ENCODE measurements at regions not wholly inside any gene's neighbourhood (a gene's known extent, or its start where the extent isn't known, plus 50 kb on each side); places are given as distances from the start of the nearest gene placed in this dataset.
A peak's percentile ranks its signal among the peaks of the same experiment; 100 is the strongest.

DNA sequence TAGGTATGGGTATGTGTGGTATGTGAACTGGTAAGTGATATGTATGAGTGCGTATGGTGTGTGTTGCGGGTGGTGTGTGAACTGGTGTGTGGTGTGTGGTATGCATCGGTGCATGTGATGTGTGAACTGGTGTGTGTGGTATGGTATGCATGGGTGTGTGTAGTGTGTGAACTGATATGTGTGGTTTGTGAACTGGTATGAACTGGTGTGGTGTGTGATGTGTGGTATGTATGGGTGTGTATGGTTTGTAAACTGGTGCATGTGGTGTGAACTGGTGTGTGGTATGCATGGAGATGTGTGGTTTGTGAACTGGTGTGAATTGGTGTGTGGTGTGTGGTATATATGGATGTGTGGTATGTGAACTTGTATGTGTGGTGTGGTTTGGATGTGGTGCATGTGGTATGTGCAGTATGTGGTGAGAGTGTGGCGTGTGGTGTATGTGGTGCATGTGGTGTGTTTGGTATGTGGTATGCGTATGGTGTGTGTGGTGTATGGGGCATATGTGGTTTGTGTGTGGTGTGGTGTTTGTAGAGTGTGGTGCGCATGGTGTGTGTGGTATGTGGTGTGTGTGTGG, 208.9 kb upstream of the TNP1 start:
- no peak for DNase-seq (ENCODE audit: low read depth, low spot score)

GRCh38 chr2:217067787-217068186, 207.9 kb upstream of the TNP1 start:
- DNase-seq (ENCODE audit: low read depth, low spot score), result no peak

GRCh38 chr2:217066510-217067270, 206.8 kb upstream of the TNP1 start:
- no peak for DNase-seq (ENCODE audit: low read depth, low spot score)

DNA sequence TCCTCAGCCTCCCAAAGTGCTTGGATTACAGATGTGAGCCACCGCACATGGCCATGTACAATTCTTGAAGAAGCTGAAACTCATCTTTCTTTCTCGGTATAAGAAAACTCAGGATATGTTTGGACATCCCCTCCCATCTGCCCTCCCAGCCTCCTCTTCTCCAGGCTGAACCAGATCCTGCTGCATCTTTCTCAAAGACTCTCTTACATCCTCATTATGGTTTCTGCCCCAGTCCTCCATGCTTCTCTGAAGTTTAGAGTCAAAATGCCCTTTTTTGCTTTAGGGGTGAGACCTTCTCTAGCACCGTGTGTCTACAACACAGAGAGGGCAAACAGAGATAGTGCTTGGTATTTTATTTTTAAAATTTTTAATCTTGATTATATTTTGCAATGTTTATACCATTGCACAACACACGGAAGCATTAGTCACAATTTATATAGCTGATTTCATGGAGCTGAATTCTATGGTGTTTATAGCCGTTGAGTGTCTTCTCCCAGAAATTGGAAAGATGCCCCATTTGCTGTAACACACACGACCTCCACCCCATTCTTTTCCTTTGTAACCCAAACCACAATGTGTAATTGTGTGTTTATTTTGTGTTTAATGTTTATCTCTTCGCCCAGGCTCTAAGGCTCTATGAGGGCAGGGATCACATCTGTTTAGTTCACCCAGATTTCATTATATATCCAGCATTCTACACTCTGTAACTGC, 206.0 kb upstream of the TNP1 start:
- peak; percentile 84 for DNase-seq (ENCODE audit: low read depth, low spot score)

- no peak for DNase-seq (ENCODE audit: low read depth, low spot score)
Measured at GRCh38 chr2:217065012-217065290, 205.1 kb upstream of the TNP1 start.

DNA sequence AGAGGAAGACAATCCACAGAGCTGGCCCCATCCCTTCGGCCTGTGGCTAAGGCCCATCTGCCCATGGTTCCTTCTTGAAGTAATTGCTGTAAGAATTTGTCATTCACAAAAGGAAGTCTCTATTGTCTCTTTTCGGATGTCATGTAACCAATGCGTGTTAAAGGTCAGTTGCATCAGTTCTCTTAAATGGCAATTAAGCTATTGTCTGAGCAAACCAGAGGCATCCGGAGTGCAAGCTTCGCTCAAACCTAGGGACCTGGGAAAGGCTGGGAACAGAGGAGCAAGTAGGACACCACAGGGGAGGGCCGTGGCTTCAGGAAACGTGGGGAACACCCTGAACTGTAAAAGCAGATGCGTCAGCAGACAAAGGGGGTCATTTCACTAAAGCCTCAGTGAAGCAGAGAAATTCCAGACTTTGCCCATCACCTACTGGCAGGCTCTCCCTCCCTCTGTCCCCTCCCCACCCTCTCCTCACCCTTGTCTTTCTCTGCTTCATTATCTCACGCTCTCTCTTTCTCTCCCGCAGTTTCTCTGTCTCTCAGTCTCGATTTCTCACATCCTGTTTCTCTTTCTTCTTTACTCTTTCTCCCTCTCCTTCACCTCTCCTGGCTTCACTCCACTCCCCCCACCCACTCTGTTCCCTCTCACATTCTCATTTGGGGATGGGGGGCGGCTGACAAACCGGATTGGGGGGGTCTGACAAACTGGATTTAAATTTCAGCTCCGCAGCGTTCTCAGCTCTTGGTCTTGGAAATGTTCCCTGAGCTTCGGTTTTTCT, 204.6 kb upstream of the TNP1 start:
- peak; percentile 79 for DNase-seq (ENCODE audit: low read depth, low spot score)

DNA sequence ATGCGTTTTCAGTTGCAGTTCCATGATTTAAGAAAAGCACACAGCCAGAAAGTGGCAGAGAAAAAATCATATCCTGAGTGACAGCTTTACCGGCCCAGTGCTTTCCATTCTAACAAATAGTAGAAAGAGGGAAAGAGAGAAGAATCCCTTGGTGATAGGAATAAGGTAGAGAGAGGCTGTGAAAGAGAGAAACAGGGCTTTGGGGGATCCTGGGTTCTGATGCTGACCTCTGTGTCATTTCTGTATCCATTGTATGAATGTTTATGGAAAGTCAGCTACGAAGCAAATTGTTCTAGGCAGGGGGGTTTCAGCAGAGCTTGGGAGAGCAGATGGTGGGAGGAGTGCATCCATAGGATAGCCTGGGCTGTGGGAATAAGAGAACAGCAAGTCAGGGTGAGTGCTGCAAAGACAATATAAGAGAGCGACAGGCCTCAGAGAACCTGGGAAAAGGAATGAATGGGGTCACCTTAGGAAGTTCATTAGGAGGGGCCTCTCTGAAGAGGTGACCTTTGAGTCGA, 203.4 kb upstream of the TNP1 start:
- no peak for DNase-seq (ENCODE audit: low read depth, low spot score)

GRCh38 chr2:217062768-217063167, 202.9 kb upstream of the TNP1 start:
- no peak for DNase-seq (ENCODE audit: low read depth, low spot score)

DNA sequence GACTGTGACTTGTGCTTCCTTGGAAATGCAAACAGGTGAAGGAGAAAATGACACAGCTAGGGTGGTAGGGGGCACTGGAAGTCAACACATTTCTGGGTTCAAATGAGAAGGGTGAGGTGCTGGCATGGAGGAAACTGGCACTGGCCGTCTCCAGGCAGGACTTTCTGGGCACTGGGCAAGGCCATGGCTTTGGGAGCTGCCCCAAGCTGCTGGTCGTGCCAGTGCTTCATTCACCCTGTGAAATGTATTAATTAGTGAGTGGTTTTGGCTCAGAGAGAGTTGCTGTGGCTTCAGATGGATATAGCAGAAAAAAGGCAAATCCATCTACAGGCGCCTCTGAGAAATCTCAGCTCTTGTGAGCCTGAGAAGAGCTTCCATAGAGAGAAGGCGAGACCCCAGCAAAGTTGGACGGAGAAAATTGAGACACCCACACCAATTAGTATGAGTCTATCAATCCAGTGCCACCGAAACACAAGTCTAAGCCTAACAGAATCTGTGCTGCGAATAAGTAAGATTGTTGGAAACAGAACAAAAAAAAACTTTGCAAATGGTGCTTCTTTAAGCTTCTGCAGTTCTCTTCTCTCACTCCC, 202.1 kb upstream of the TNP1 start:
- DNase-seq (ENCODE audit: low read depth, low spot score), result no peak

- DNase-seq (ENCODE audit: low read depth, low spot score), result no peak
Measured at GRCh38 chr2:217060951-217061547, 201.2 kb upstream of the TNP1 start.

- no peak for DNase-seq (ENCODE audit: low read depth, low spot score)
Measured at GRCh38 chr2:217060516-217060915, 200.7 kb upstream of the TNP1 start.

DNA sequence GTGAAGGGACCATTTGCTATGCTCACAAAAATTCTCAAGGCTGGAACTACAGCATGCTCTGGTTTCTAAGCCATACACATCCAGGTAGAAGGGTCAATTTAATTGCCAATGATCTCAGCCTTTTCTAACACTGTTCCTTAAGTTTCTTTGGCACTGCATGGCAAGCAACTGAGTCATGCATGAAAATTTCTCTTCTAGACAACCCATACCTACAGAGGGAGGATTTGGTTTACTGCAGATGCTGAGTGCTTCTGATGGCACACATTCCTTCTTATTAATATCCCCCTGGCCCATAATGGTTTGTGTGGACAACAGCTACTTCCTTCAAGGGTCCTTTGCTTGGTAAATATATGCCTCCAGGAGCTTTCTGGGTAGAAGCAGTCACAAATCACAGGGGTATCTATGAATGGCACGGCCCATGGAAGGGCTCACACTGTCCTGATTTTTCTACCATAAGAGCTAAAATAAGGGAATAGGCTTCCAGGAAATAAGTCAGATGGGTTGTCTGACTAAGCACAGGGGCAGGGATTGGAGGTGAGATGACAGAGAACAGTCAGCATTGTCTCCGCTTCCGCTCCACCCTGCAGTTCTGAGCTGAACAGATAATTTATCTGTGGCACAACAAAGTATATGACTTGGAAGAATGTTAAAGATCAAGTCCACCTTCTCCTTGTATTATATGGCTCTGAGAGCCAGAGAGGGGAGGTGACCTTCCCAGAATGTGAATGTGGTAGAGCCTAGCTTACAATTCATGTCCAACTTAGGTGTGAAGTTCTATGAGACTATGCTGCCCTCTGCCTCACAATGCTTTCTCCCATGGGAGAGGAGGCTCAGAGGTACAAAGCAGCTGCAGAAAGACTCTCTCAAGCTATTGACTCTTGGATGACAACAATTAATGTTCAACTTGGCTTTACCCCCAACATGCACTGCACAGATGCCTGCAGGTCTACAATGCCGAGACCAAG, 199.2 kb upstream of the TNP1 start:
- DNase-seq (ENCODE audit: low read depth, low spot score), result no peak

DNA sequence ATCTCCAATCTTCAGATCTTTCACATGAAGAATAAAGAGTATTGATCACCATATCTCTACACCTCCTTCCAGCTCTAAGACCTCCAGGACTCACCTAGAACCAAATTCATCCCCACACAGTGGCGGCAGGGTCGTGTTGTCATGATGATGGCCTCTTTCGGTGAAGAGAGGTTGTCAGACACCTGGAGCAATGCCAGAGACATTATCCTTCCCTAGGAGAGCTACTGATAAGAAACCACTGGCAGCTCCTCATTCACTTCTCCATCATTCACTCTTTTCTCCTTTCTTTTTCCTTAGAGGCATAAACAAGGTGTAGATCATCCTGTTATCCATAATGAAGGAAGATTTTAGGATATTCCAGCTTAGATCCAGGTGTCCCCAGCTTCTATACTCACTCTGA, 197.9 kb upstream of the TNP1 start:
- DNase-seq (ENCODE audit: low read depth, low spot score), result no peak

DNA sequence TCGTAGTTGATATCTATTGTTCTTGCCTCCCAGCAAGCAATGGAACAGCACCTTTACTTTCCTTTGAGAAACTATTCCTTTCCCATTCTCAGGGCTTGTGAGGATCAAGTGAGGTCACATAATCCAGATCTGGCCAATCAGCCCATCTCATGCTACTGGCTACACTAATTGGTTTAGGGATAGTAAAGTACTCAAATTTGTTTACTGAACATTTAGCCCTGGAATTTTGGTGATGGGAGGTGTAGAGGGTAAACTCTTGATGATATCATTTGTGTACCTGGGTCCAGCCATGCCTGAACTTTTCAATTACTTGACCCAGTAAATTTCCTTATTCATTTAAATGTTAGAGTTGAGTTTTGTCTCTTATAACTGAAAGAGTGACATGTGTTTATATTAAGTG, 195.8 kb upstream of the TNP1 start:
- DNase-seq (ENCODE audit: low read depth, low spot score), result no peak

DNA sequence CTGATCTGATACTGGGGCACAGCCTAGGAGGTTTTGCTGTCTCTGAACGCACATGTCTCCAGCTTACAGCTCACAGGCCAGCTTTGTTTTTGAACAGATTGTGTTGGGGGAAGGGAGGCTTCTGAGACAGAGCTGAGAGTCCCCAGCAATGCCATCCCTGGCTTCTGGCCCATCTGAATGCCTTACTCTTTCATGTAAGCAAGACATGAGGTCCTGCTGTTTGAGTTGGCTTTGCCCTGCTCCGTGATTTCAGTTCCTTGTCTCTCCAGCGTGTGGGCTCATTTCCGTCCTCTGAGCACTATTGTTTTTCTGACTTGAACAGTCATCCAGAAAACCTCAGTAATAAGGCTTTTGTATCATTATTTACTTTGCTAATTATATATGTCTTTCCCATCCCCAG, 194.9 kb upstream of the TNP1 start:
- DNase-seq (ENCODE audit: low read depth, low spot score), result no peak

- no peak for DNase-seq (ENCODE audit: low read depth, low spot score)
Measured at GRCh38 chr2:217052856-217053577, 193.2 kb upstream of the TNP1 start.

DNA sequence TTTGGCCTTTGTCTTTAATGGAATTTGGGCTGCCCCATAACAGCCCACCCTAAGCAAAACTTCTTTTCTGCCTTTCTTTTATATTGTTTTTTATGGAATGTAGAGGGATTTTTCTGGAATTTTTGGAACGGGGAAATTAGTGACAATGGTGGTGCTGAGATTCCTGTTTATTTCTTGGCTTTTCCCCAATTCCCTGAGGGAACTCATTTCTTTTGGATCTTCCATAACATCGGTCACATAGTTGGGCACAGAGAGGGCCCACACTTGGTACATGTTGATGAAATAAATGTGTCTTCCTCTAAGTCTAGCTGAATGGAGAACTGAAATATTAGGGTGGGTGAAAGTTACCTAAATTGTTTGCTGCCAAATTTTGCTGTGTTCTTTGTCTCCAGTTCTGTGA, 191.6 kb upstream of the TNP1 start:
- DNase-seq (ENCODE audit: low read depth, low spot score), result no peak

DNA sequence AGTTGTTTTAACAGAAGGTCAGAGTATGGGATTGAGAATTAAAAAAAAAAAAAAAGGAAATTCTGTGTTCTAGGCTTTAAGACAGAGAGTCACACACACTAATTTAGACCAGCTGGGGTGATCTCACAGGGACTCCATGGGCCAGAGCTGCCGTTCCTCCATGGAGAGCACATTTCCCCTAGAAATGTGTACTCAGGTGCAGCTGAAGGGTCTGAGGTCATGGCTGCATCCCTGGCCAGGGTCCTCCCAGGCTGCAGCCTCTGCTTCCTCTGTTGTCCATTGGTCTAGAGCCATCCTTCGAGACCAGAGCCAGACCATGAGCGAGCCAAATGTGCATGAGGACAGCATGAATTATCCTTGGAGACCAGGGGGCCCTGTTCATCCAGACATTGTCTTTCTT, 190.1 kb upstream of the TNP1 start:
- DNase-seq (ENCODE audit: low read depth, low spot score), result peak; percentile 81

GRCh38 chr2:217049422-217049821, 189.6 kb upstream of the TNP1 start:
- no peak for DNase-seq (ENCODE audit: low read depth, low spot score)

DNA sequence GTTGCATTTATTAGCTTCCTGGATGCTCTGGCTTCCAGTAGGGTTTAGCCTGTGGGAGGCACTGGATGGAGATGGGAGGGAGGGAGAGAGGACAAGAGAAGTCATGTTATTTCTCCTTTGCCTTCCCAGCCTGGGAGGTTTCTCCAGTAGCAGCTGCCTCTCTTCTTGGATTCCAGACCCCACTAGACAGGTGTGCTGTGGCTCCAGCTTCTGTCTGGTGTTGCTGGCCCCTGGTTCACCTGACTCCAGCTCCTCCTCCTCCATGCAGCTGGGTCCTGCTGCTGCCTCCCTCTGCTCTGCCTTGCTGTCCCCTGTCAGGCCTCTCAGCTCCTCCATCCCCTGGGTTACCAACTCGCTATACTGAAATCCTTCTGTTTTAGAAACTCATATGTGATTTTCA, 188.9 kb upstream of the TNP1 start:
- no peak for DNase-seq (ENCODE audit: low read depth, low spot score)
